Panc1 (cell line): ENCODE measurements at regions not wholly inside any gene's neighbourhood (a gene's known extent, or its start where the extent isn't known, plus 50 kb on each side); places are given as distances from the start of the nearest gene placed in this dataset.

Experiments used
- ATAC-seq: fragments of 200-7000 bp; cut with Tn5 transposase; 2 replicates; pipeline ENCODE4 v1.9.1; 2020; ENCODE audit warnings: mild to moderate bottlenecking, moderate library complexity
- BruUV-seq: library from RNA; stranded (reverse); fragments of 400-500 nt; replicated peaks from 2 replicates; lab custom pipeline; 2021; lab: Mats Ljungman, UMichigan
- CTCF ChIA-PET: fragments of 300-600 bp; sonication (Branson Sonifier 250); formaldehyde crosslinking; loops from one replicate; lab custom pipeline; 2022; ENCODE audit warnings: antibody characterized with exemption; lab: Charles Lee
- POLR2A ChIA-PET: fragments of 300-600 bp; sonication (Branson Sonifier 250); formaldehyde crosslinking; loops from one replicate; lab custom pipeline; 2022; ENCODE audit warnings: antibody characterized with exemption; lab: Charles Lee
- DNase-seq: peaks from one replicate; pipeline ENCODE4 v3.0.0-alpha.2; 2010; ENCODE audit warnings: low read depth, low spot score
- H3K27ac ChIP-seq: 2 replicates; pipeline ENCODE4 v1.5.1; 2011; ENCODE audit warnings: mild to moderate bottlenecking, low read length, inconsistent platforms
- H3K27me3 ChIP-seq: fragments of 200-500 bp; sonication (Bioruptor generic); 2 replicates; pipeline ENCODE4 v1.6.0; 2014; ENCODE audit warnings: low read length, inconsistent platforms; ENCODE audit not compliant: control insufficient read depth, insufficient read depth
- H3K36me3 ChIP-seq: fragments of 200-500 bp; sonication (Bioruptor generic); 2 replicates; pipeline ENCODE4 v1.5.1; 2014; ENCODE audit warnings: inconsistent platforms, mild to moderate bottlenecking, low read length, moderate library complexity; ENCODE audit not compliant: control insufficient read depth, insufficient read depth
- H3K4me1 ChIP-seq: 2 replicates; pipeline ENCODE4 v1.5.1; 2011; ENCODE audit warnings: inconsistent platforms, mild to moderate bottlenecking, low read length, moderate library complexity; ENCODE audit not compliant: control insufficient read depth, insufficient read depth
- H3K4me3 ChIP-seq, 2 experiments: 2 replicates each; pipeline ENCODE4 v1.5.1; 2011 to 2012; ENCODE audit warnings: low read depth in 2 of 2, low read length in 2 of 2, mild to moderate bottlenecking in 2 of 2, inconsistent platforms in 1 of 2, moderate library complexity in 1 of 2
- H3K9me3 ChIP-seq: fragments of 200-500 bp; sonication (Bioruptor generic); 2 replicates; pipeline ENCODE4 v1.5.1; 2014; ENCODE audit warnings: low read depth, mild to moderate bottlenecking, inconsistent platforms, low read length, moderate library complexity; ENCODE audit not compliant: control insufficient read depth, insufficient read depth
- POLR2AphosphoS5 ChIP-seq: IDR thresholded peaks from 2 replicates; pipeline ENCODE4 v1.6.1; 2012; ENCODE audit warnings: mild to moderate bottlenecking, low read depth, low read length, moderate library complexity
- REST ChIP-seq, 2 experiments: IDR thresholded peaks; 2 replicates each; pipeline ENCODE4 v1.6.1; 2011 to 2012; ENCODE audit warnings: low read depth in 2 of 2, control low read depth in 1 of 2, low read length in 1 of 2, mild to moderate bottlenecking in 1 of 2, moderate library complexity in 1 of 2; ENCODE audit not compliant: insufficient read depth in 1 of 2
- SIN3A ChIP-seq: IDR thresholded peaks from 2 replicates; pipeline ENCODE4 v1.6.1; 2012; ENCODE audit warnings: low read depth, mild to moderate bottlenecking, low read length, moderate library complexity, borderline replicate concordance; ENCODE audit not compliant: insufficient read depth
- TCF7L2 ChIP-seq: IDR thresholded peaks from 2 replicates; pipeline ENCODE4 v1.6.1; 2011; ENCODE audit warnings: mild to moderate bottlenecking, low read depth, low read length, inconsistent platforms
- in situ Hi-C: cut with HindIII; loops from 2 replicates; pipeline ENCODE4 v1.10.0; 2016; ENCODE audit warnings: low sequenced_read_pairs, low pct_unique_long_range_greater_than_20kb
- intact Hi-C: fragments of 100-400 bp; cut with micrococcal nuclease; formaldehyde crosslinking; loops from one replicate; pipeline ENCODE4 v1.10.0; 2022; ENCODE audit not compliant: unreplicated experiment
- TF ChIP-seq, protein P1 (sequence below): fragments of 450-650 bp; IDR thresholded peaks from 2 replicates; pipeline ENCODE4 v1.5.1; 2017; ENCODE audit warnings: mild to moderate bottlenecking

- TF ChIP-seq SIN3A (no peak), POLR2AphosphoS5 (no peak), TCF7L2 (no peak), REST (IDR thresholded peaks at IDR 0.05; ENCODE audit: insufficient read depth in 1 of 2, low read depth in 2 of 2, low read length in 1 of 2) (no peak)
- TF ChIP-seq, protein P1, sequence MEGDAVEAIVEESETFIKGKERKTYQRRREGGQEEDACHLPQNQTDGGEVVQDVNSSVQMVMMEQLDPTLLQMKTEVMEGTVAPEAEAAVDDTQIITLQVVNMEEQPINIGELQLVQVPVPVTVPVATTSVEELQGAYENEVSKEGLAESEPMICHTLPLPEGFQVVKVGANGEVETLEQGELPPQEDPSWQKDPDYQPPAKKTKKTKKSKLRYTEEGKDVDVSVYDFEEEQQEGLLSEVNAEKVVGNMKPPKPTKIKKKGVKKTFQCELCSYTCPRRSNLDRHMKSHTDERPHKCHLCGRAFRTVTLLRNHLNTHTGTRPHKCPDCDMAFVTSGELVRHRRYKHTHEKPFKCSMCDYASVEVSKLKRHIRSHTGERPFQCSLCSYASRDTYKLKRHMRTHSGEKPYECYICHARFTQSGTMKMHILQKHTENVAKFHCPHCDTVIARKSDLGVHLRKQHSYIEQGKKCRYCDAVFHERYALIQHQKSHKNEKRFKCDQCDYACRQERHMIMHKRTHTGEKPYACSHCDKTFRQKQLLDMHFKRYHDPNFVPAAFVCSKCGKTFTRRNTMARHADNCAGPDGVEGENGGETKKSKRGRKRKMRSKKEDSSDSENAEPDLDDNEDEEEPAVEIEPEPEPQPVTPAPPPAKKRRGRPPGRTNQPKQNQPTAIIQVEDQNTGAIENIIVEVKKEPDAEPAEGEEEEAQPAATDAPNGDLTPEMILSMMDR = no peak
- intact Hi-C loops = no loop called here
- Histone ChIP-seq H3K36me3 (no peaks in the 10 kb centered on the region), H3K27ac (no peak overlapping the region), H3K9me3 (no peaks in the 10 kb centered on the region), H3K4me3 (no peak overlapping the region), H3K27me3 (no peaks in the 10 kb centered on the region), H3K4me1 (no peaks in the 10 kb centered on the region)
- DNase-seq (no peak), ATAC-seq (no peak)
- POLR2A ChIA-PET = no interaction called here
- BruUV-seq = no TSS peak
- CTCF ChIA-PET = no interaction called here
- in situ Hi-C loops = no loop called here
These were observed 380.7 kb upstream of the STEAP1 start for GRCh38 chr7:89773611-89774010.

DNA sequence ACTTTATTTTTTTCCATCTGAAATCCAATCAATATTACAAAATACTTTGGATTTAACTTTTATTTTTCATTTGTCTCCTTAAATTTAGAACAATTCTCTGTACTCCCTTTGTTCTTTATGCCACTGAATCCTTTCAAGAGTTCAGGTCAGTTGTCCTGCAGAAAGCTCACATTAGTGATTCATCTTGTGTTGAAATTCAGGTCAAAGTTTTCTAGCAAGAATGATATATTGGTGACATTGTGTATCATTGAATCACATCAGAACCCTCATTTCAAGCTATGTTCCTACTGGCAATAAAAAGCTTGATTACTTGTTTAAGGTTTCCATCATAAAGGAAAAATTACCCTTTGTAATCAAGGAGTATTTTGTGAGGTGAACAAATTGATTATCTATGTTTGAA lies 378.8 kb upstream of the STEAP1 start:
- CTCF ChIA-PET = no interaction called here
- no peak for TF ChIP-seq SIN3A
- no peak for TF ChIP-seq TCF7L2
- TF ChIP-seq, protein P1 = no peak
- no peak for TF ChIP-seq POLR2AphosphoS5
- no peak for TF ChIP-seq REST (IDR thresholded peaks at IDR 0.05; ENCODE audit: insufficient read depth in 1 of 2, low read depth in 2 of 2, low read length in 1 of 2)
- Histone ChIP-seq H3K27ac (no peak overlapping the region), H3K9me3 (no peaks in the 10 kb centered on the region), H3K4me3 (no peak overlapping the region), H3K36me3 (no peaks in the 10 kb centered on the region), H3K27me3 (no peaks in the 10 kb centered on the region), H3K4me1 (no peaks in the 10 kb centered on the region)
- POLR2A ChIA-PET = no interaction called here
- in situ Hi-C loops = no loop called here
- DNase-seq (no peak), ATAC-seq (no peak)
- BruUV-seq = no TSS peak
- intact Hi-C loops = no loop called here
